Thymus (tissue), 11 donors: ENCODE measurements at regions not wholly inside any gene's neighbourhood (a gene's known extent, or its start where the extent isn't known, plus 50 kb on each side); places are given as distances from the start of the nearest gene placed in this dataset.
"Not testable (repeated sequence)": the region's sequence is repeated elsewhere in the genome, so short reads cannot be mapped to it uniquely, and the experiment has no call there.

Source experiments
- DNase-seq, 9 donors: peaks; one replicate each; pipeline ENCODE4 v3.0.0-alpha.2; 2013; ENCODE audit warnings: low spot score in 9 of 9, low read depth in 6 of 9, missing footprints in 1 of 9
- H3K27ac ChIP-seq, 2 donors: one replicate each; pipeline ENCODE4 v1.5.1; 2013; ENCODE audit warnings: control low read depth in 1 of 2, low read depth in 1 of 2, low read length in 1 of 2, mild to moderate bottlenecking in 1 of 2, moderate library complexity in 1 of 2
- H3K27me3 ChIP-seq, 2 donors: one replicate each; pipeline ENCODE4 v1.5.1; 2013; ENCODE audit warnings: low read length in 1 of 2; ENCODE audit not compliant: control insufficient read depth in 2 of 2, insufficient read depth in 1 of 2
- H3K36me3 ChIP-seq, 2 donors: one replicate each; pipeline ENCODE4 v1.5.1; 2013; ENCODE audit warnings: low read length in 1 of 2, mild to moderate bottlenecking in 1 of 2, moderate library complexity in 1 of 2; ENCODE audit not compliant: control insufficient read depth in 2 of 2, insufficient read depth in 2 of 2
- H3K4me1 ChIP-seq, 2 donors: one replicate each; pipeline ENCODE4 v1.5.1; 2013; ENCODE audit warnings: low read length in 2 of 2; ENCODE audit not compliant: control insufficient read depth in 2 of 2, insufficient read depth in 2 of 2
- H3K4me3 ChIP-seq, 2 donors: one replicate each; pipeline ENCODE4 v1.5.1; 2013; ENCODE audit warnings: low read length in 2 of 2, control low read depth in 1 of 2, mild to moderate bottlenecking in 1 of 2
- H3K9me3 ChIP-seq, 2 donors: one replicate each; pipeline ENCODE4 v1.5.1; 2013; ENCODE audit warnings: low read length in 1 of 2, mild to moderate bottlenecking in 1 of 2; ENCODE audit not compliant: control insufficient read depth in 2 of 2, insufficient read depth in 1 of 2
- WGBS: extraction: QIAGEN DNeasy Blood & Tissue Kit; methylation state at CpG from one replicate; pipeline ENCODE4 v1.1.7; 2013; 5-methylcytosine and 5-hydroxymethylcytosine counted together
- donor health status: healthy.

DNA sequence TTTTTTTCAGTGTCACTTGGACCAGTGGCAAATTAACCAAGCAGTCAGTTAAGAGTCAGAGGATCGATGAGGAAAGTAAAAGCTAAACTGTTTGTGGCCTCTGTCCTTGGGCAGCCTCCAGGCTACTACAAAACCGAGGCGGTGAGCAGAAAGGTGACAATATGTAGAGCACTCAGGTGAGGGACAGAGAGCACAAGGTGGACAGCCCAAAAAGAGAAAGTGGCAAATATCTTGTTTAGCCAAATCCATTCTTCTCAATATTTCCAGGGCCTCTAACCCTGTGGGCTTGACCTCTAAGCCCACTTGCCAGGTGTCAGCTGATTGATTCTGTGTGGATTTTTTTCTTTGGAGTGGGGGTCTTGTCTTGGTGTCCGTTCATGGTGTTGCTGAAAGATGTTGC, 4202.2 kb upstream of the OR11H1 start:
- Histone ChIP-seq H3K4me3 (no peak overlapping the region), H3K36me3 (no peaks in the 10 kb centered on the region), H3K4me1 (no peaks in the 10 kb centered on the region), H3K27ac (no peak overlapping the region), H3K27me3 (no peaks in the 10 kb centered on the region), H3K9me3 (peaks cover 3% of the 10 kb centered on the region in 2 donors)
- 69% methylated on average over 4 of the region's 4 CpGs for WGBS
- DNase-seq = no peak

DNA sequence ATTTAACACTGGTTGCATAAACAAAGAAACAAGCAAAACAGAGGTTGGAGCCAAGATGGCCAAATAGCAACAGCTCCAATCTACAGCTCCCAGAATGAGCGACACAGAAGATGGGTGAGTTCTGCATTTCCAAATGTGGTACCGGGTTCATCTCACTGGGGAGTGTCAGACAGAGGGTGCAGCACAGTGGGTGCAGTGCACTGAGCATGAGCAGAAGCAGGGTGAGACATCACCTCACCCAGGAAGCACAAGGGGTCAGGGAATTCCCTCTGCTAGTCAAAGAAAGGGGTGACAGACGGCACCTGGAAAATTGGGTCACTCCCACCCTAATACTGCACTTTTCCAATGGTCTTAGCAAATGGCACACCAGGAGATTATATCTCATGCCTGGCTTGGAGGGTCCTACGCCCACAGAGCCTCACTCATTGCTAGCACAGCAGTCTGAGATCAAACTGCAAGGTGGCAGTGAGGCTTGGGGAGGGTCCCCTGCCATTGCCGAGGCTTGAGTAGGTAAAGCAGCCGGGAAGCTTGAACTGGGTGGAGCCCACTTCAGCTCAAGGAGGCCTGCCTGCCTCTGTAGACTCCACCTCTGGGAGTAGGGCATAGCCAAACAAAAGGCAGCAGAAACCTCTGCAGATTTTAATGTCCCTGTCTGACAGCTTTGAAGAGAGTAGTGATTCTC, 4186.5 kb upstream of the OR11H1 start:
- not testable (repeated sequence) for H3K4me1 ChIP-seq, H3K27ac ChIP-seq, H3K4me3 ChIP-seq, H3K27me3 ChIP-seq, H3K9me3 ChIP-seq, H3K36me3 ChIP-seq
- peak in 1 of 9 donors; percentile 0 for DNase-seq
- 65% methylated on average over 6 of the region's 6 CpGs for WGBS

DNA sequence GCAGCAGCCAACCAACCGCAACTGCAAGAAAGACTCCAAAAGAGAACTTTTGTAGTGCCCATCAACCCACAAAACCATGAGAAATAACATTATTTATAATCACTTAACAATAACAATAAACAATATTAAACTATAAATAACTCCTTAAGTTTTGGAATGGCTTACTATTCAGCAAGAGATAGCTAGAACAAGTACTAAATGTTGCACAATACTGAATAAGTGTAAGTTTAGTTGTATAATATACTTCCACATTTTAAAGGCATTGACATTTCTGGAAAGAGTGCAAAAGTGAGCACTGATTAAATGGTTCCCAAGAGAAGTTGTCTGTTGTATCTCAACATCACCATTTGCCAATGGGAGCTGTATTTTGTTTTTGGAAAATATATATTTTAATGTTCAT, 4176.8 kb upstream of the OR11H1 start:
- not testable (repeated sequence) for H3K4me3 ChIP-seq, H3K36me3 ChIP-seq, H3K27me3 ChIP-seq, DNase-seq, H3K27ac ChIP-seq, H3K9me3 ChIP-seq, H3K4me1 ChIP-seq
- WGBS = 46% methylated on average over 1 of the region's 1 CpG

DNA sequence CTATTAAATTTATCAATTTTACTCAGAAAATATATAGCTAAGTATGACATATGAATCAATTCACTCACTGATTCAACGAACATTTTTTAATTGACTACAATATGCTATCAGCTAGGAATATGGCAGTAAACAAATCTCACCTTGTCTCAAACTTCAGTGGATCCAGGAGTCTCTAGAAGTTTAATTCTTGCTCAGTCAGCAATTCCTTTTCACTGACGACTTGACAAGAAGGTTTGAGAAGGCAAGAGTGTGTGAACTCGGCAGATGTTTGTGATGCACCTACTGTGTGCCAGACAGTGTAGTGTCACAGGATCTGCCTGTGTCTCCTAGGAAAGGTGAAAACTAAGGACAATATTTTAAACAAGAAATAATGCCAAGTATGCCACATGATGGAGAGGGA, 4175.7 kb upstream of the OR11H1 start:
- DNase-seq, H3K9me3 ChIP-seq, H3K36me3 ChIP-seq, H3K27ac ChIP-seq, H3K4me3 ChIP-seq, H3K4me1 ChIP-seq, H3K27me3 ChIP-seq: not testable (repeated sequence)
- whole genome bisulfite sequencing = 72% methylated on average over 3 of the region's 3 CpGs

DNA sequence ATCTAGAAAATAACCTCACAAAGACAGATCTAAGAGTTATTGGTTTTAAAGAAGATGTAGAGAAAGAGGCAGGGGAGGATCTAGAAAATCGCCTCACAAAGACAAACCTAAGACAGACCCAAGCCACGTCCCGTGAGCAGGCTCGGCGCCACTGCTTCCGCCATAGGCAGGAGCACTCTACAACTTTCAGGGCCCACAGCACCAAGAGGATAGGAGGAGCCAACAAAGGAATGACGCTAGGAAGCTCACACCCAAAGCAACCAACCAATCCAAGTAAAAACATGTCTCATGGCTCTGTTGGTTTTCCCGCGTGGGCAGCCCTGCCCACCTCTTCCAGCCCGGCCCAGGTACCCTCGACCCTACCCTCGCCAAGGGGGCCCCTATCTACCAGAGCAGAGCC, 4167.4 kb upstream of the OR11H1 start:
- no peaks in the 10 kb centered on the region for H3K36me3 ChIP-seq
- no peaks in the 10 kb centered on the region for H3K27me3 ChIP-seq
- no peak for DNase-seq
- 68% methylated on average over 12 of the region's 12 CpGs for WGBS
- no peak overlapping the region for H3K4me3 ChIP-seq
- peaks cover 4 to 6% of the 10 kb centered on the region in 2 donors for H3K9me3 ChIP-seq
- H3K4me1 ChIP-seq = no peaks in the 10 kb centered on the region
- H3K27ac ChIP-seq = no peak overlapping the region

DNA sequence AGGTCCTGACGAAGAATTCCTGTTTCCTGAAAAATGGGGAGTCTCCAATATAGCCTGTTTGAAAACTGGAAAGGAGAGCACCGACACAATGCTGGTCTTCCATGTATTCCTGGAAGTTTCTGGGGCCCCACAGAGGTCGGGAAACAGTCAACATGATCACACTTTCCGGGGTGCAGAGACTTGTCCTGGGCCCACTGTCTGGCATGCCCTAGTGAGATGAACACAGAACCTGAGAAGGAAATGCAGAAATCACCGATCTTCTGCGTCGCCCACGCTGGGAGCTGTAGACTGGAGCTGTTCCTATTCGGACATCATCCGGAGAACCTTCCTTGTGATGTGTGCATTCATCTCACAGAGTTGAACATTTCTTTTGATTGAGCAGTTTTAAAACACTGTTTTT, 4166.5 kb upstream of the OR11H1 start:
- H3K9me3 ChIP-seq, H3K36me3 ChIP-seq, H3K4me3 ChIP-seq, DNase-seq, H3K27ac ChIP-seq, H3K27me3 ChIP-seq, H3K4me1 ChIP-seq: not testable (repeated sequence)
- WGBS = 80% methylated on average over 10 of the region's 10 CpGs

DNA sequence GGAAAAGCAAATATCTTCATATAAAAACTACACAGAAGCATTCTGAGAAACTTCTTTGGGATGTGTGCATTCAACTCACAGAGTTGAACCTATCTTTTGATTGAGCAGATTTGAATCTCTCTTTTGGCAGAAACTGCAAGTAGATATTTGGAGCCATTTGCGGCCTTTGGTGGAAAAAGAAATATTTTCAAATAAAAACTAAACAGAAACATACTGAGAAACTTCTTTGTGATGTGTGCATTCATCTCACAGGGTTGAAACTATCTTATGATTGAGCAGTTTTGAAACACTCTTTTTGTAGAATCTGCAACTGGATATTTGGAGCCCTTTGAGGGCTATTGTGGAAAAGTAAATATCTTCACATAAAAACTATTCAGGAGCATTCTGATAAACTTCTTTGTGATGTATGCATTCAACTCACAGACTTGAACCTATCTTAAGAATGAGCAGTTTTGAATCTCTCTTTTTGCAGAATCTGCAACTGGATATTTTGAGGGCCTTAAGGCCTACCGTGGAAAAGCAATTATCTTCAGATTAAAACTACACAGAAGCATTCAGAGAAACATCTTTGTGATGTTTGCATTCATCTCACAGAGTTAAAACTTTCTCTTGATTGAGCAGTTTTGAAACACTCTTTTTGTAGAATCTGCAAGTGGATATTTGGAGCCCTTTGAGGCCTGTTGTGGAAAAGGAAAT, 4158.2 kb upstream of the OR11H1 start:
- not testable (repeated sequence) for H3K4me3 ChIP-seq, H3K36me3 ChIP-seq, DNase-seq, H3K27me3 ChIP-seq, H3K27ac ChIP-seq, H3K9me3 ChIP-seq, H3K4me1 ChIP-seq
- 91% methylated on average over 1 of the region's 2 CpGs for WGBS

DNA sequence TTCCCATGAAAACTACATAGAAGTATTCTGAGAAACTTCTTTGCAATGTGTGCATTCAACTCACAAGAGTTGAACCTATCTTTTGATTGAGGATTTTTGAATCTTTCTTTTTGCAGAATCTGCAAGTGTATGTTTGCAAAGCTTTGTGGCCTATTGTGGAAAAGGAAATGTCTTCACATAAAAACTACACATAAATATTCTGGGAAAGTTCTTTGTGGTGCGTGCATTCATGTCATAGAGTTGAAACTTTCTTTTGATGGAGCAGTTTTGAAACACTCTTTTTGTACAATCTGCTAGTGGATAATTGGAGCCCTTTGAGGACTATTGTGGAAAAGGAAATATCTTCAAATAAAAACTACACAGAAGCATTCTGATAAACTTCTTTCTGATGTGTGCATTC, 4157.7 kb upstream of the OR11H1 start:
- not testable (repeated sequence) for H3K27me3 ChIP-seq, DNase-seq, H3K9me3 ChIP-seq, H3K4me3 ChIP-seq, H3K27ac ChIP-seq, H3K4me1 ChIP-seq, H3K36me3 ChIP-seq
- no CpG with 5 or more reads among the region's 1 CpG for WGBS
